NCI-H345 treated with DMSO at 0.1 percent for 48 hours (cell line): ENCODE measurements at regions not wholly inside any gene's neighbourhood (a gene's known extent, or its start where the extent isn't known, plus 50 kb on each side); places are given as distances from the start of the nearest gene placed in this dataset.
"Not testable (repeated sequence)": the region's sequence is repeated elsewhere in the genome, so short reads cannot be mapped to it uniquely, and the experiment has no call there.

Experiments
- DNase-seq: peaks from one replicate; lab custom pipeline; 2025; ENCODE audit not compliant: unreplicated experiment; lab: John Stamatoyannopoulos, UW

GRCh38 chr11:133653336-133653735 lies 121.0 kb upstream of the OPCML start:
- DNase-seq = no peak

DNA sequence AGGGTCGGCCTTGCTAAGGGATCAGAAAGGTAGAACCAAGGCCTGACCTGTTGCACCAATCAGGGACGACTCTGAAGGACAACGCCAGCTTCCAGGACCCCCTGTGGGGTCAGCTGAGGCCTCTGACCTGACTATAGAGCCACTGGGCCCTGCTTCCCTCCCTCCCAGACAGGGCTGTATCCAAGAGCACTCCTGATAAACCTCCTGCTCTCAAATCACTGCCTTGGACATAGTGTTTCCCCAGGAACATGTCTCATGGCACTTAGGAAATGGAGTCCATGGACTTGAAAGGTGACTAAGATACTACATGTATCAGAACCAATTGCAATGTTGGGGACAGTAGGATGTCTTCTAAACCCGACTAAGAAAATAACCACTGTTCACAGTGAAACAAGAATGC lies 117.8 kb upstream of the OPCML start:
- no peak for DNase-seq

DNA sequence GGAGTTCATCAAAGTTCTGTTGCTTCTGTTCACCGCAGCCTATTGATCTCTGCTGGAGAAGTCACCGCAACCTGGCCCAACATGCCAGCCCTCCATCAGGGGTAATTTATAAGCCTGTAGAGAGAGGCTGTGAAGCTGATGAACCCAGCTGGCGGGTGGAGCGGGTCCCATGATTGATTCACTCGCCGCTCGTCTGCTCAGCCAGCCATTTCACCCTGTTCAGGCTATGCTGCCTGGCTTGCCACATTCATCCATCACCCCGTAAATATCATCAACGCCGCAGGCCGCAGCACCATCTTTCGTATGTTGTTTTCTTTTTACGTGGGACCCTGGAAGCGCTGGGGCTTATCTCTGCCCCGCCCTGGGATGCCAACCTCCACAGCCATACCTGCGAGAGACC lies 116.7 kb upstream of the OPCML start:
- DNase-seq = no peak

DNA sequence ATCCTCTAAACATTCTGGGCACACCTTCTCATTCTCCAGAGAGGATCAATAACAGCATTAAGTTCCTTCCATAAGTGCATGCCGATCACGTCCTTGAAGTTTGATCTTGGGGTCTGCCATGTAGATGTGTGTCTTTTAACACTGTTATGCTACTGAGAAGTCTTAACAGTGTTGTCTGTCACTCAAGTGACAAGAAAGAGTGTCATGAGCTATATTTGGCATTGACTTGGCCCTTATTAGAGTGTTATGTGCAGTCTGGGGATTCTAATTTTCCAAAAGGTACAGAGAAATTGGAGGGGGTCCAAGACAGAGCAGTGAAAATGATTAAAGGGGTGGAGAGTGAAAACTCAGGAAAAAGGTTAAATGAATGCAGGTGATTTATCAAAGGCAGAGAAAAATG lies 107.1 kb upstream of the OPCML start:
- DNase-seq = no peak

- no peak for DNase-seq
Observed at GRCh38 chr11:133638921-133639320, 106.6 kb upstream of the OPCML start.

DNA sequence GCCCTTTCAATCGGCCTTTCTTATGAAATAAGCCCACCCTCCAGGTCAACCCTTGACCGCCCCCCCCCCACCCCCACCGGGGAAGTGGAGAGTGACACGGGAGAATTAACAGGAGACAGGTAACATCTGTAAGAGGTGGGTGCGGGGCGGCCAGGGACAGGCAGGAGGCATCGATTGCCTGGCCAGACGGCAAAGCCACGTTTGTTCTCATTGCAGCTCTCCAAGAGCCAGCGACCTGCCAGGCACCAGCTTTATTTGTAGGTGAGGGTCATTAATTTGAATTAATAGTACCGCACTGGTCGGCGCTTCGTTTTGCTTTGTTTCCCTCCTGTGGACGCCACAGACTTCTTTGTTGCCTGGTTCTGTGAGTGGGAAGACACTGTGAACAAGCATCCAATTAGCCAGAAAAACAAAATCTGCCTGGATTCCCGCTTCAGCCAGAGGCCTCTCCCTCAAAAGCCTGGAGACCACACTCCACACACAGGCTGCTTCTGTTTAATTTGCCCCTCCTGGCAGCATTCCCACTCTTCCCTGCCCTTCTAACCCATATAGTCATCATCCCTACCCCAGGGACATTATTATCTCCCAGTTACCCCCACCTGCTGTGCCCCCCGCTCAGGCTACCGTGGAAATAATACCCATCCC lies 104.5 kb upstream of the OPCML start:
- no peak for DNase-seq

DNA sequence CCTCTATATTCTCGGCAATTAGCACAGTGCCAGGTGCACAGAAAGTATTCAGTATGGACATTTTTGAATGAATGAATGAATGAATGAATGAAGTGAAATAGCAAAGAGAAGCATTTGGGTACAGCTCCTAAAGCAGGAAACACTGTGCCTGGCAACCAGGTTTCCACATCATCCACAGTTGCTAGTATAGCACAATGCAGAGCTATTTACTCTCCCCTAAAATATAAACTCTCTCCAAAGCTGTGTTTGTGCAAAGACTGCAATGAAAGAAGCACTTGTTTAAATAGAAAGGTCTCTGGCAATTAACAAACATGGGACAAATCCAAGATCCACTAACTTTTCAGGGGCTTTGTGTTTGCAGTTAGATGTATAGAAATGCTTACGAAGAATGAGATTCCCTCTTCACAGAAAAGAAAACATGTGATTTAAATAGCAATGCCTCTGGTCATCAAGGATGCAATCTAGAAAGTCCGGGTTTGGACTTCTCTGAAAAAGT lies 103.0 kb upstream of the OPCML start:
- DNase-seq = no peak

GRCh38 chr11:133628371-133628770 lies 96.1 kb upstream of the OPCML start:
- not testable (repeated sequence) for DNase-seq

GRCh38 chr11:133621611-133622010 lies 89.3 kb upstream of the OPCML start:
- DNase-seq = no peak

GRCh38 chr11:133619973-133620372 lies 87.7 kb upstream of the OPCML start:
- no peak for DNase-seq

DNA sequence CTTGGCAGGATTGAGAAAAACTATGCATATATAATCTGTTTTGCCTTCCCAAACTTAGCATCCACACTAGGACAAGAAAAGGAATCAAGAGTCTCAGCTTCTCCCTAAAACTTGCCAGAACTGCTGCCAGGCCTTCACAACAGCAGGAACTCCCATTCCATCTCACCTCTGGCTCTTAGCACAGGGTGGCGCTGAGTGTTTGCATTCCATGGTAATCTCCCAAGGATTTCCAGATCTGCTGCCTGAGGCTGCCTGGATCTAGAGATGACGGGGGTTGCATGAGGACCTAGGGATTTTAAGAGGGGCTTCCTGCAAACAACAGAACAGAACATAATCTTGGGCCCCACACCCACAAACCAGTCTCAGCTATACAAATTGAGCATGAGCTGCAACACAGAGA lies 87.1 kb upstream of the OPCML start:
- DNase-seq = no peak

GRCh38 chr11:133618544-133618943 lies 86.2 kb upstream of the OPCML start:
- DNase-seq = no peak

GRCh38 chr11:133608496-133608895 lies 76.2 kb upstream of the OPCML start:
- DNase-seq = no peak

DNA sequence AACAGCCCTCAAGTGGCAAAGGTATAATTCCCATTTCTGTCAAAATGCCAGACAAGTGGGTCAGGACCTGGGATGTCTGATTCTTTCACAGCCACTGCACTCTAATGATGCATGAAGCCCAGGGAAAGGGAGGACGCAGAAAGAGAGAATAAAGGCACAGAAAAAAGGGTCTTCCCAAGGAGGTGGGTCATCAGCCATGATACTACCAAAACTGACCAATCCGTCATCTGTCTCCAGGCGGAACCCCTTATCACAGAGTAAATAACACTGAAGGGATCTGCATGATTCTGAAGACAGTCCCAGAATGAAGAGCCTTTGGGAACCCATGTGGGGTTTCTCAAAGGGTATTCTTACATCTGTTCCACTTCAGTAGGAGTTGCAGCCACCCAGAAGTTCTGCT lies 73.8 kb upstream of the OPCML start:
- no peak for DNase-seq

- DNase-seq = no peak
Observed at GRCh38 chr11:133605482-133605881, 73.2 kb upstream of the OPCML start.

- no peak for DNase-seq
Observed at GRCh38 chr11:133601641-133602040, 69.3 kb upstream of the OPCML start.

DNA sequence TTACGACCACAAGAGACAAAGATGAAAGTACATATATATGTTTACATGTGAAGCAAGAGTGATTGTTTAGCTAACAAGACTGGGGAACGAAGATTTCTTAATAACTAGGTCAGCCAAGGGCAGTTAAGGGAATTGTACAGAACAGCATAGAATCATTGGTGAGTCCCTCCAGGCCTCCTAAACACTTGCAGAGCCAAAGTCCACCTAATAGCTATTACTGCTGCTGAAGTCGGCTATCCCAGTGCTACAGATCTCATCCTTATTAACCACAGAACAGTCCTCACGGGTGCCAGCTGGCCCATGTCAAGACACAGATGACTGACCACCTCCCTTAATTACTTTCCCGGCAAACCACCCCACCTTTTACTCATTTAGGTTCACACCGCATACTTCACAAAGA lies 68.5 kb upstream of the OPCML start:
- no peak for DNase-seq

- DNase-seq = no peak
Observed at GRCh38 chr11:133600306-133600705, 68.0 kb upstream of the OPCML start.

GRCh38 chr11:133598906-133599305 lies 66.6 kb upstream of the OPCML start:
- DNase-seq = no peak

DNA sequence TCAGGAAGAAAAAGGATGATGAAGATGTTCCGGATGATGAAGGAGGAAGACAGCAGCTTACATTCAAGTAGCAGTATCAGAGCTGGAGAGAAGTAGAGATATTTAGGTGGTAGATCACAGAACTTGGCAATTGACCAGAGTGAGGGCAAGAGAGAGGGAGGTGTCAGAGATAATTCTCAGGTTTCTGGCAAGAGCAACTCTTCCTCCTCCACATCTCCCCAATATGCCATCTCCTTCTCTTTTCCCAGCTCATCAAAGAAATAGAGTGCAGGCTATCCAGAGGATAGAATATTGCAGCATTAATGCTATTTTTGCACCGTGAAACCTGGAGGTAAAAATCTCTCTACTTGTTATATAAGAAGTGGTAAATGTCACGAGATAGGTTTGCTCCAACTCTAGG lies 64.9 kb upstream of the OPCML start:
- no peak for DNase-seq

GRCh38 chr11:133595998-133596590 lies 63.8 kb upstream of the OPCML start:
- no peak for DNase-seq

DNA sequence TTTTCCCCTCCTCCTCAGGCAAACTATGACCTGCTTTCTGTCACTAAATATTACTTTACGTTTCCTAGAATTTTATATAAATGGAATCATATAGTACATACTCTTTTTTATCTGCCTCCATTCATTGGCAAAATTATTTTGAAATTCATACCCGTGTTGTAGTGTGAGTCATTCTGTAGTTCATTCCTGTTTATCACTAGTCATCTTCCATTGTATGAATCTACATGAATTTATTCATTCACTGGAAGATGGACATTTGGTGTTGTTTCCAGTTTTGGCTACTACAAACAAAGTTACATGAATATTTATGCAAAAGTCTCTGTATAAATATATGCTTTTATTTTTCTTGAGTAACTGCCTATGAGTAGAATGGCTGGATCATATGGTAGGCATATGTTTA lies 60.7 kb upstream of the OPCML start:
- DNase-seq = no peak

GRCh38 chr11:133586903-133587517 lies 54.7 kb upstream of the OPCML start:
- no peak for DNase-seq
